Liver (tissue), 8 donors: ENCODE measurements at regions not wholly inside any gene's neighbourhood (a gene's known extent, or its start where the extent isn't known, plus 50 kb on each side); places are given as distances from the start of the nearest gene placed in this dataset.

Experiments used
- DNase-seq: peaks from one replicate; pipeline ENCODE4 v3.0.0-alpha.2; 2017; ENCODE audit warnings: low spot score
- H3K27ac ChIP-seq, 2 donors: one replicate each; pipeline ENCODE4 v1.7.0; 2013; ENCODE audit warnings: inconsistent platforms in 2 of 2, low read length in 2 of 2, control low read depth in 1 of 2, low read depth in 1 of 2, mild to moderate bottlenecking in 1 of 2
- H3K27me3 ChIP-seq, 4 donors: one replicate each; pipeline versions ENCODE4 v1.6.1 to v1.7.0; 2013; ENCODE audit warnings: low read length in 3 of 4, inconsistent platforms in 1 of 4, mild to moderate bottlenecking in 1 of 4, moderate library complexity in 1 of 4; ENCODE audit not compliant: control insufficient read depth in 4 of 4, insufficient read depth in 4 of 4
- H3K36me3 ChIP-seq, 4 donors: one replicate each; pipeline versions ENCODE4 v1.6.1 to v1.7.0; 2013; ENCODE audit warnings: low read length in 3 of 4, mild to moderate bottlenecking in 3 of 4, low read depth in 1 of 4, moderate library complexity in 1 of 4; ENCODE audit not compliant: control insufficient read depth in 4 of 4, insufficient read depth in 3 of 4
- H3K4me1 ChIP-seq, 4 donors: one replicate each; pipeline versions ENCODE4 v1.6.1 to v1.7.0; 2013; ENCODE audit warnings: low read length in 3 of 4, mild to moderate bottlenecking in 3 of 4, moderate library complexity in 1 of 4; ENCODE audit not compliant: control insufficient read depth in 4 of 4, insufficient read depth in 4 of 4
- H3K4me3 ChIP-seq, 3 donors: one replicate each; pipeline versions ENCODE4 v1.6.1 to v1.7.0; 2013; ENCODE audit warnings: low read length in 3 of 3, control low read depth in 1 of 3, low read depth in 1 of 3, mild to moderate bottlenecking in 1 of 3
- H3K9ac ChIP-seq, 2 donors: one replicate each; pipeline ENCODE4 v1.7.0; 2013; ENCODE audit warnings: low read length in 2 of 2, mild to moderate bottlenecking in 2 of 2, moderate library complexity in 2 of 2, control low read depth in 1 of 2, low read depth in 1 of 2
- H3K9me3 ChIP-seq, 4 donors: one replicate each; pipeline versions ENCODE4 v1.6.1 to v1.7.0; 2013; ENCODE audit warnings: low read length in 3 of 4; ENCODE audit not compliant: control insufficient read depth in 4 of 4
- ATF3 ChIP-seq: IDR thresholded peaks from 2 replicates; pipeline ENCODE4 v1.6.1; 2016; ENCODE audit warnings: antibody characterized with exemption
- CTCF ChIP-seq: fragments of 150-350 bp; IDR thresholded peaks from 2 replicates; pipeline ENCODE4 v1.5.1; 2017; ENCODE audit warnings: improper control_type of control experiment, low read depth, low read length; ENCODE audit not compliant: missing input control
- EGR1 ChIP-seq, 2 donors: IDR thresholded peaks; 2 replicates each; pipeline ENCODE4 v1.6.1; 2016 to 2018; ENCODE audit warnings: antibody characterized with exemption in 2 of 2, low read depth in 2 of 2
- FOXA1 ChIP-seq: IDR thresholded peaks from 2 replicates; pipeline ENCODE4 v1.6.1; 2016; ENCODE audit warnings: antibody characterized with exemption
- FOXA2 ChIP-seq: IDR thresholded peaks from 2 replicates; pipeline ENCODE4 v1.6.1; 2016; ENCODE audit warnings: antibody characterized with exemption
- GABPA ChIP-seq, 2 donors: IDR thresholded peaks in 1 of 2; conservative IDR thresholded peaks in 1 of 2; 2 replicates each; pipeline ENCODE4 v1.6.1; 2016; ENCODE audit warnings: antibody characterized with exemption in 2 of 2, mild to moderate bottlenecking in 1 of 2, moderate library complexity in 1 of 2
- HNF4A ChIP-seq, 2 donors: conservative IDR thresholded peaks; 2 replicates each; pipeline ENCODE4 v1.6.1; 2016; ENCODE audit warnings: antibody characterized with exemption in 2 of 2, mild to moderate bottlenecking in 2 of 2
- HNF4G ChIP-seq: IDR thresholded peaks from 2 replicates; pipeline ENCODE4 v1.6.1; 2016; ENCODE audit warnings: antibody characterized with exemption
- JUND ChIP-seq, 2 donors: IDR thresholded peaks; 2 replicates each; pipeline ENCODE4 v1.6.1; 2016; ENCODE audit warnings: antibody characterized with exemption in 2 of 2
- MAX ChIP-seq: IDR thresholded peaks from 2 replicates; pipeline ENCODE4 v1.6.1; 2016; ENCODE audit warnings: antibody characterized with exemption
- NR2F2 ChIP-seq: IDR thresholded peaks from 2 replicates; pipeline ENCODE4 v1.6.1; 2016; ENCODE audit warnings: antibody characterized with exemption
- RAD21 ChIP-seq, 2 donors: IDR thresholded peaks; 2 replicates each; pipeline ENCODE4 v1.6.1; 2016; ENCODE audit warnings: antibody characterized with exemption in 2 of 2, mild to moderate bottlenecking in 2 of 2
- REST ChIP-seq: IDR thresholded peaks from 2 replicates; pipeline ENCODE4 v1.6.1; 2016; ENCODE audit warnings: antibody characterized with exemption, mild to moderate bottlenecking
- RXRA ChIP-seq, 2 donors: IDR thresholded peaks; 2 replicates each; pipeline ENCODE4 v1.6.1; 2017 to 2018; ENCODE audit warnings: antibody characterized with exemption in 2 of 2, mild to moderate bottlenecking in 1 of 2
- SP1 ChIP-seq: IDR thresholded peaks from 2 replicates; pipeline ENCODE4 v1.6.1; 2018; ENCODE audit warnings: antibody characterized with exemption, mild to moderate bottlenecking
- TAF1 ChIP-seq: conservative IDR thresholded peaks from 2 replicates; pipeline ENCODE4 v1.6.1; 2016; ENCODE audit warnings: antibody characterized with exemption, mild to moderate bottlenecking
- YY1 ChIP-seq: IDR thresholded peaks from 2 replicates; pipeline ENCODE4 v1.6.1; 2016; ENCODE audit warnings: antibody characterized with exemption, mild to moderate bottlenecking
- ZBTB33 ChIP-seq: IDR thresholded peaks from 2 replicates; pipeline ENCODE4 v1.6.1; 2016; ENCODE audit warnings: antibody characterized with exemption
- WGBS: extraction: QIAGEN DNeasy Blood & Tissue Kit; methylation state at CpG from one replicate; pipeline ENCODE4 v1.1.7; 2013; 5-methylcytosine and 5-hydroxymethylcytosine counted together
- donor health status: healthy.
- donor health status: healthy.
- donor health status: healthy.
- donor health status: healthy.
- donor health status: healthy.

GRCh38 chr7:24075426-24075810 lies 208.6 kb upstream of the NPY start:
- DNase-seq: no peak
- Histone ChIP-seq H3K4me1 (peaks cover 0 to 3% (median 1%) of the 10 kb centered on the region in 4 donors), H3K9ac (peak overlapping the region in 1 of 2 donors; percentile 32), H3K4me3 (no peak overlapping the region), H3K27me3 (no peaks in the 10 kb centered on the region), H3K36me3 (no peaks in the 10 kb centered on the region), H3K27ac (peak overlapping the region; percentile 63 to 79), H3K9me3 (no peaks in the 10 kb centered on the region)
- TF ChIP-seq FOXA1: no peak
- no peak for TF ChIP-seq TAF1
- no peak for TF ChIP-seq YY1
- TF ChIP-seq SP1: no peak
- no peak for TF ChIP-seq HNF4A (conservative IDR thresholded peaks at IDR 0.05)
- no peak for TF ChIP-seq ZBTB33
- no peak for TF ChIP-seq REST
- no peak for TF ChIP-seq NR2F2
- TF ChIP-seq EGR1 (IDR thresholded peaks at IDR 0.05; ENCODE audit: low read depth in 2 of 2): no peak
- TF ChIP-seq CTCF: no peak
- no peak for TF ChIP-seq JUND (IDR thresholded peaks at IDR 0.05)
- no peak for TF ChIP-seq RXRA (IDR thresholded peaks at IDR 0.05)
- TF ChIP-seq ATF3: no peak
- TF ChIP-seq HNF4G: no peak
- TF ChIP-seq RAD21 (IDR thresholded peaks at IDR 0.05): no peak
- no peak for TF ChIP-seq FOXA2
- TF ChIP-seq GABPA (IDR thresholded peaks at IDR 0.05 in 1 of 2, conservative IDR thresholded peaks at IDR 0.05 in 1 of 2): no peak
- 36% methylated on average over 1 of the region's 1 CpG for WGBS

- no peak overlapping the region for H3K9ac ChIP-seq
- no peak overlapping the region for H3K27ac ChIP-seq
- no peak overlapping the region for H3K4me3 ChIP-seq
- peaks cover 0 to 3% (median under 1%) of the 10 kb centered on the region in 4 donors for H3K9me3 ChIP-seq
- H3K4me1 ChIP-seq: no peaks in the 10 kb centered on the region
- no peak for DNase-seq
- TF ChIP-seq TAF1: no peak
- no peak for TF ChIP-seq HNF4G
- TF ChIP-seq FOXA1: no peak
- no peak for TF ChIP-seq CTCF
- TF ChIP-seq YY1: no peak
- TF ChIP-seq SP1: no peak
- no peak for TF ChIP-seq FOXA2
- no peak for TF ChIP-seq EGR1 (IDR thresholded peaks at IDR 0.05; ENCODE audit: low read depth in 2 of 2)
- TF ChIP-seq ATF3: no peak
- TF ChIP-seq NR2F2: no peak
- TF ChIP-seq JUND (IDR thresholded peaks at IDR 0.05): no peak
- no peak for TF ChIP-seq HNF4A (conservative IDR thresholded peaks at IDR 0.05)
- TF ChIP-seq RXRA (IDR thresholded peaks at IDR 0.05): no peak
- no peak for TF ChIP-seq RAD21 (IDR thresholded peaks at IDR 0.05)
- TF ChIP-seq MAX: no peak
- TF ChIP-seq ZBTB33: no peak
- 69% methylated on average over 2 of the region's 2 CpGs for WGBS
- no peaks in the 10 kb centered on the region for H3K36me3 ChIP-seq
- no peaks in the 10 kb centered on the region for H3K27me3 ChIP-seq
These were observed 201.2 kb upstream of the NPY start for GRCh38 chr7:24082826-24083225.
